Vagina (tissue), 2 donors: ENCODE measurements at regions not wholly inside any gene's neighbourhood (a gene's known extent, or its start where the extent isn't known, plus 50 kb on each side); places are given as distances from the start of the nearest gene placed in this dataset.
"Not testable (repeated sequence)": the region's sequence is repeated elsewhere in the genome, so short reads cannot be mapped to it uniquely, and the experiment has no call there.

Experiments
- DNase-seq, 2 donors: peaks; one replicate each; pipeline ENCODE4 v3.0.0-alpha.2; 2017; ENCODE audit errors: extremely low spot score in 2 of 2
- H3K27ac ChIP-seq: fragments of 200-600 bp; sonication (generic); one replicate; pipeline ENCODE4 v1.5.1; 2019
- H3K27me3 ChIP-seq: fragments of 200-600 bp; sonication (generic); one replicate; pipeline ENCODE4 v1.5.1; 2019
- H3K36me3 ChIP-seq, 2 donors: fragments of 200-600 bp; sonication (generic); one replicate each; pipeline ENCODE4 v1.5.1; 2017 to 2019
- H3K4me1 ChIP-seq: fragments of 200-600 bp; sonication (generic); one replicate; pipeline ENCODE4 v1.5.1; 2019
- H3K4me3 ChIP-seq, 2 donors: fragments of 200-600 bp; sonication (generic); 1 replicate in 1 of 2; 2 replicates in 1 of 2; pipeline ENCODE4 v1.5.1; 2016 to 2019
- H3K9me3 ChIP-seq: fragments of 200-600 bp; sonication (generic); one replicate; pipeline ENCODE4 v1.5.1; 2019
- CTCF ChIP-seq, 3 experiments: fragments of 450-650 bp in 2 of 3; fragments of 200-600 bp in 1 of 3; sonication (generic) in 1 of 3; IDR thresholded peaks; one replicate each; pipeline ENCODE4 v1.5.1; 2017 to 2019; ENCODE audit warnings: antibody characterized with exemption in 3 of 3, mild to moderate bottlenecking in 2 of 3, moderate library complexity in 2 of 3
- POLR2A ChIP-seq, 2 donors: fragments of 450-650 bp; IDR thresholded peaks; one replicate each; pipeline ENCODE4 v1.6.1; 2017; ENCODE audit warnings: antibody characterized with exemption in 2 of 2, mild to moderate bottlenecking in 2 of 2, moderate library complexity in 2 of 2
- POLR2AphosphoS5 ChIP-seq, 2 donors: sonication (generic); formaldehyde crosslinking; IDR thresholded peaks; one replicate each; pipeline ENCODE4 v1.9.0; 2017; ENCODE audit warnings: antibody characterized with exemption in 2 of 2, mild to moderate bottlenecking in 2 of 2, low read depth in 1 of 2; ENCODE audit not compliant: insufficient read depth in 1 of 2
- intact Hi-C: fragments of 100-400 bp; cut with DNase I; formaldehyde crosslinking; loops from one replicate; pipeline ENCODE4 v1.15.1; 2023

GRCh38 chr14:28375295-28375694 lies 391.3 kb upstream of the FOXG1 start:
- intact Hi-C loops: no loop called here
- Histone ChIP-seq H3K4me1 (no peaks in the 10 kb centered on the region), H3K27me3 (no peaks in the 10 kb centered on the region), H3K27ac (no peak overlapping the region), H3K9me3 (no peaks in the 10 kb centered on the region), H3K4me3 (no peak overlapping the region), H3K36me3 (no peaks in the 10 kb centered on the region)
- TF ChIP-seq POLR2A (IDR thresholded peaks at IDR 0.05) (no peak), POLR2AphosphoS5 (IDR thresholded peaks at IDR 0.05; ENCODE audit: insufficient read depth in 1 of 2, low read depth in 1 of 2) (no peak), CTCF (IDR thresholded peaks at IDR 0.05) (no peak)
- DNase-seq: no peak

GRCh38 chr14:28381656-28382055 lies 384.9 kb upstream of the FOXG1 start:
- Histone ChIP-seq H3K27ac (no peak overlapping the region), H3K9me3 (no peaks in the 10 kb centered on the region), H3K27me3 (no peaks in the 10 kb centered on the region), H3K4me1 (no peaks in the 10 kb centered on the region), H3K36me3 (no peaks in the 10 kb centered on the region), H3K4me3 (no peak overlapping the region)
- intact Hi-C loops: no loop called here
- no peak for DNase-seq
- TF ChIP-seq CTCF (IDR thresholded peaks at IDR 0.05) (no peak), POLR2A (IDR thresholded peaks at IDR 0.05) (no peak), POLR2AphosphoS5 (IDR thresholded peaks at IDR 0.05; ENCODE audit: insufficient read depth in 1 of 2, low read depth in 1 of 2) (no peak)

GRCh38 chr14:28382444-28383190 lies 384.0 kb upstream of the FOXG1 start:
- DNase-seq: no peak
- H3K27me3 ChIP-seq: no peaks in the 10 kb centered on the region
- H3K27ac ChIP-seq: no peak overlapping the region
- H3K4me1 ChIP-seq: no peaks in the 10 kb centered on the region
- H3K4me3 ChIP-seq: no peak overlapping the region
- no peaks in the 10 kb centered on the region for H3K9me3 ChIP-seq
- no peak for TF ChIP-seq POLR2A (IDR thresholded peaks at IDR 0.05)
- TF ChIP-seq CTCF (IDR thresholded peaks at IDR 0.05): no peak
- TF ChIP-seq POLR2AphosphoS5 (IDR thresholded peaks at IDR 0.05; ENCODE audit: insufficient read depth in 1 of 2, low read depth in 1 of 2): no peak
- H3K36me3 ChIP-seq: no peaks in the 10 kb centered on the region
- intact Hi-C loops: no loop called here

- Histone ChIP-seq H3K27me3 (no peaks in the 10 kb centered on the region), H3K36me3 (no peaks in the 10 kb centered on the region), H3K4me3 (no peak overlapping the region), H3K27ac (no peak overlapping the region), H3K9me3 (no peaks in the 10 kb centered on the region), H3K4me1 (no peaks in the 10 kb centered on the region)
- TF ChIP-seq POLR2A (IDR thresholded peaks at IDR 0.05): no peak
- TF ChIP-seq CTCF (IDR thresholded peaks at IDR 0.05): no peak
- DNase-seq: no peak
- intact Hi-C loops: no loop called here
Measured at GRCh38 chr14:28398506-28398905, 368.1 kb upstream of the FOXG1 start.

- H3K9me3 ChIP-seq, H3K27me3 ChIP-seq, H3K4me1 ChIP-seq, intact Hi-C loops, DNase-seq, H3K27ac ChIP-seq, H3K36me3 ChIP-seq, H3K4me3 ChIP-seq: not testable (repeated sequence)
Measured at GRCh38 chr14:28401705-28402104, 364.9 kb upstream of the FOXG1 start.
